ENCODE measurements at regions not wholly inside any gene's neighbourhood (a gene's known extent, or its start where the extent isn't known, plus 50 kb on each side); places are given as distances from the start of the nearest gene placed in this dataset.

GRCh38 chr18:67354091-67354490 is 162.4 kb downstream of the DSEL start:
- DNase-seq (ENCODE audit: low spot score) = no peak
- TF ChIP-seq, protein P1, sequence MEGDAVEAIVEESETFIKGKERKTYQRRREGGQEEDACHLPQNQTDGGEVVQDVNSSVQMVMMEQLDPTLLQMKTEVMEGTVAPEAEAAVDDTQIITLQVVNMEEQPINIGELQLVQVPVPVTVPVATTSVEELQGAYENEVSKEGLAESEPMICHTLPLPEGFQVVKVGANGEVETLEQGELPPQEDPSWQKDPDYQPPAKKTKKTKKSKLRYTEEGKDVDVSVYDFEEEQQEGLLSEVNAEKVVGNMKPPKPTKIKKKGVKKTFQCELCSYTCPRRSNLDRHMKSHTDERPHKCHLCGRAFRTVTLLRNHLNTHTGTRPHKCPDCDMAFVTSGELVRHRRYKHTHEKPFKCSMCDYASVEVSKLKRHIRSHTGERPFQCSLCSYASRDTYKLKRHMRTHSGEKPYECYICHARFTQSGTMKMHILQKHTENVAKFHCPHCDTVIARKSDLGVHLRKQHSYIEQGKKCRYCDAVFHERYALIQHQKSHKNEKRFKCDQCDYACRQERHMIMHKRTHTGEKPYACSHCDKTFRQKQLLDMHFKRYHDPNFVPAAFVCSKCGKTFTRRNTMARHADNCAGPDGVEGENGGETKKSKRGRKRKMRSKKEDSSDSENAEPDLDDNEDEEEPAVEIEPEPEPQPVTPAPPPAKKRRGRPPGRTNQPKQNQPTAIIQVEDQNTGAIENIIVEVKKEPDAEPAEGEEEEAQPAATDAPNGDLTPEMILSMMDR (IDR thresholded peaks at IDR 0.05; ENCODE audit: extremely low read depth, insufficient read depth, missing control alignments) = no peak
- in situ Hi-C loops (cut with MboI; ENCODE audit: low pct_unique_long_range_greater_than_20kb, low sequenced_read_pairs, unreplicated experiment) = no loop called here

GRCh38 chr18:67347438-67347837 is 169.1 kb downstream of the DSEL start:
- TF ChIP-seq, protein P1 (IDR thresholded peaks at IDR 0.05; ENCODE audit: extremely low read depth, insufficient read depth, missing control alignments) = no peak
- no peak for DNase-seq (ENCODE audit: low spot score)
- in situ Hi-C loops (cut with MboI; ENCODE audit: low pct_unique_long_range_greater_than_20kb, low sequenced_read_pairs, unreplicated experiment) = no loop called here

DNA sequence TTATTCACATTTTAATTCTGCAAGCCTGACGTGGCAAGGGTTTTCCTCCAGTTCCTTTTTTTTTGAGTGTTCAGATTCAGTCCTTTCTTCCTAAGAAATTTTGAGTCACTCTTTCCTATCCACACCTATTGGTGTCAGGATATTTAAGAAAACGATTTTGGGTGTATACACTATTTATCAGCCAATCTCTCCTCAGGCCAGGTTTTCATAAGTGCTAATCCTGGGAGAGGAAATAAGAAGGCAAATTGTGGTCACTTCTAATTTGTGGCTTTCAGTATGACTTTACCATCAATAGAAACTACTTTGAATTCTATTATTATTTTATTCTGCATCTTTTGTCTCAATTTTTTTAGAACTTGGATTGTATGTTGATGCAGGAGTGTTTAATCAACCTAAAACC is 174.4 kb downstream of the DSEL start:
- TF ChIP-seq, protein P1 (IDR thresholded peaks at IDR 0.05; ENCODE audit: extremely low read depth, insufficient read depth, missing control alignments) = no peak
- in situ Hi-C loops (cut with MboI; ENCODE audit: low pct_unique_long_range_greater_than_20kb, low sequenced_read_pairs, unreplicated experiment) = no loop called here
- DNase-seq (ENCODE audit: low spot score) = no peak

DNA sequence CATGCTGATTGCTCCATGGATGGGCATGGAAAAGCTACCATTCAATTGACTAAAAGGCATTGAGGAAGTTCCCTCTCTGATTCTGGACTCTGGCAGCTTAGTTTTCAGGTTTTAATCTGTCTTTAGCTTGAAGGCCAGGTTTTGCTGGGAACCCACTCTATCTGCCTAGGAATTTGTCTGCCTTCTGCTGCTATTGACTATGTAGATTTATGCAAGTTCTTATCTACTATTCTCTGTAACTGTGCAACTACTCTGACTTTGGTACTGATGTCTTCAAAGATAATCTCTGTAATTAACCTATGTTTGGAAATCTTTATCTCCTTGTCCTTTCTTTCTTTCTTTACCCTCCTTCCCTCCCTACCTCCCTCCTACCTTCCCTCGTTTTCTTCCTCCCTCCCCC is 178.8 kb downstream of the DSEL start:
- in situ Hi-C loops (cut with MboI; ENCODE audit: low pct_unique_long_range_greater_than_20kb, low sequenced_read_pairs, unreplicated experiment) = no loop called here
- DNase-seq (ENCODE audit: low spot score) = no peak
- TF ChIP-seq, protein P1 (IDR thresholded peaks at IDR 0.05; ENCODE audit: extremely low read depth, insufficient read depth, missing control alignments) = no peak

GRCh38 chr18:67331857-67332256 is 184.7 kb downstream of the DSEL start:
- in situ Hi-C loops (cut with MboI; ENCODE audit: low pct_unique_long_range_greater_than_20kb, low sequenced_read_pairs, unreplicated experiment) = no loop called here
- DNase-seq (ENCODE audit: low spot score) = no peak
- TF ChIP-seq, protein P1 (IDR thresholded peaks at IDR 0.05; ENCODE audit: extremely low read depth, insufficient read depth, missing control alignments) = no peak

DNA sequence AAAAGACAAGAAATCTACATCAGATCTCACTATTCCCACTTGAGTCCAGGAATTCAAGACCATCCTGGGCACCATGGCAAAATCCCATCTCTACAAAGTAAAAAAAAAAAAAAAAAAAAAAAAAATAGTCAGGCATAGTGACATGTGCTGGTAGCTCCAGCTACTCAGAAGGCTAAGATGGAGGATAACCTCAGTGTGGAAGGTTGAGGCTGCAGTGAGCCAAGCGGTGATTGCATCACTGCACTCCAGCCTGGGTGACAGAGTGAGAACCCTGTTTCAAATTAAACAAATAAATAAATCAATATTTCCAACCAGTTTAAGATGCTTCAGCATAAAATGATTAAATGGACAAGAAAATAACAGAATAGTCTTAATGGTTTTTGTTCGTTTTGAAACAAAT is 197.4 kb downstream of the DSEL start:
- no peak for DNase-seq (ENCODE audit: low spot score)
- TF ChIP-seq, protein P1 (IDR thresholded peaks at IDR 0.05; ENCODE audit: extremely low read depth, insufficient read depth, missing control alignments) = no peak
- in situ Hi-C loops (cut with MboI; ENCODE audit: low pct_unique_long_range_greater_than_20kb, low sequenced_read_pairs, unreplicated experiment) = no loop called here

DNA sequence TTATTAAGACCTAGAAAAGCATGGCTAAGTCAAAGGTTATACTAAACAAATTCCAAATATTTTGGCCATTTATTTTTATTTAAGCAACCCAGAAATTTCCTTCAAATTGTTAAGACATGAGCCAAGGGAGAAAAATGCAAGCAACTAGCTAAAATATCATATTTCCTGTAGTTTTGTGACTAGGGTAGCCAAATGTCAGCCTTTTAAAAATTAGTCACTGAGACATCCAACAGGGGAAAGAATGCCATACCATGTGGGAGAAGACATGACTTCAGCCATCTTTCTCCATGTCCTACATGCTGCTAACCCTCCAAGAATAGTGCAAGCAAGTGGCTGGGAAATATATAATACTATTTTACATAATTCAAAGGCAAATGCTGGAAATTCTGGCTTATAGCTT is 197.9 kb downstream of the DSEL start:
- DNase-seq (ENCODE audit: low spot score) = no peak
- in situ Hi-C loops (cut with MboI; ENCODE audit: low pct_unique_long_range_greater_than_20kb, low sequenced_read_pairs, unreplicated experiment) = no loop called here
- TF ChIP-seq, protein P1 (IDR thresholded peaks at IDR 0.05; ENCODE audit: extremely low read depth, insufficient read depth, missing control alignments) = no peak

Data from GM13977 (cell line).